GM23338 (cell line): ENCODE measurements at regions not wholly inside any gene's neighbourhood (a gene's known extent, or its start where the extent isn't known, plus 50 kb on each side); places are given as distances from the start of the nearest gene placed in this dataset.

Experiments
- NANOG ChIP-seq: IDR thresholded peaks from 2 replicates; pipeline ENCODE4 v1.6.1; 2016; ENCODE audit warnings: antibody characterized with exemption, borderline replicate concordance
- POLR2AphosphoS5 ChIP-seq: IDR thresholded peaks from 2 replicates; pipeline ENCODE4 v1.6.1; 2016; ENCODE audit warnings: antibody characterized with exemption, low read depth
- STAT1 ChIP-seq: IDR thresholded peaks from one replicate; pipeline ENCODE4 v1.6.1; 2016; ENCODE audit warnings: antibody characterized with exemption; ENCODE audit not compliant: unreplicated experiment
- ZNF114 ChIP-seq: fragments of 250-450 bp; sonication (Bioruptor Pico); IDR thresholded peaks from 2 replicates; pipeline ENCODE4 v1.5.0; 2020; ENCODE audit warnings: mild to moderate bottlenecking, moderate library complexity
- ZNF331 ChIP-seq: fragments of 250-450 bp; sonication (Bioruptor Pico); IDR thresholded peaks from 2 replicates; pipeline ENCODE4 v1.5.0; 2020; ENCODE audit warnings: low read depth, mild to moderate bottlenecking, moderate library complexity
- TF ChIP-seq, protein P1 (sequence below): fragments of 250-450 bp; sonication (Bioruptor Pico); IDR thresholded peaks from 2 replicates; pipeline ENCODE4 v1.5.0; 2020; ENCODE audit warnings: mild to moderate bottlenecking, moderate library complexity
- TF ChIP-seq, protein P2 (sequence below), 2 experiments: fragments of 200-600 bp in 1 of 2; sonication (generic) in 1 of 2; conservative IDR thresholded peaks; 2 replicates each; pipeline versions ENCODE4 v1.5.1 to v1.6.1; 2016 to 2017; ENCODE audit warnings: antibody characterized with exemption in 2 of 2, low read depth in 2 of 2, mild to moderate bottlenecking in 2 of 2, moderate library complexity in 1 of 2
- TF ChIP-seq, protein P3 (sequence below): IDR thresholded peaks from one replicate; pipeline ENCODE4 v1.6.1; 2018; ENCODE audit warnings: antibody characterized with exemption; ENCODE audit not compliant: unreplicated experiment
- TF ChIP-seq, protein P4 (sequence below): IDR thresholded peaks from 2 replicates; pipeline ENCODE4 v1.6.1; 2016; ENCODE audit warnings: antibody characterized with exemption

DNA sequence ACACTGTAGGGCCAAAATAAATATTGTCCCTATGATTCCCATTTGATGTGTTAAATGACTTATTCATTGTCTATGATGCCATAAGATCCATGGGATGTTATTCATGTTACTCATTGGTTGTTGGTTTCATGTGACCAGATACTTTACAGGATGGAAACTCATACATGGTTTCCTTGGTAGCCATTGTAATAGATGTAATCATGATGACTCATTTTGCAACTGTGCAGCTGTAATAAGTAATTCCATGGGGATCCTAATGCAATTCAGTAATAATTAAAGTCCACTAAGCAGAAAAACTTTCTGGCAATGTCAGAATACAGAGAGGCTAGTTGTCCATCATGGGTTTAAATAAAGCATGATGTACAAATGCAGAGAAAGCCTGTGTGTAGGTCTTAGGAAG lies 389.7 kb upstream of the NR3C2 start (continued):
- TF ChIP-seq, protein P1, sequence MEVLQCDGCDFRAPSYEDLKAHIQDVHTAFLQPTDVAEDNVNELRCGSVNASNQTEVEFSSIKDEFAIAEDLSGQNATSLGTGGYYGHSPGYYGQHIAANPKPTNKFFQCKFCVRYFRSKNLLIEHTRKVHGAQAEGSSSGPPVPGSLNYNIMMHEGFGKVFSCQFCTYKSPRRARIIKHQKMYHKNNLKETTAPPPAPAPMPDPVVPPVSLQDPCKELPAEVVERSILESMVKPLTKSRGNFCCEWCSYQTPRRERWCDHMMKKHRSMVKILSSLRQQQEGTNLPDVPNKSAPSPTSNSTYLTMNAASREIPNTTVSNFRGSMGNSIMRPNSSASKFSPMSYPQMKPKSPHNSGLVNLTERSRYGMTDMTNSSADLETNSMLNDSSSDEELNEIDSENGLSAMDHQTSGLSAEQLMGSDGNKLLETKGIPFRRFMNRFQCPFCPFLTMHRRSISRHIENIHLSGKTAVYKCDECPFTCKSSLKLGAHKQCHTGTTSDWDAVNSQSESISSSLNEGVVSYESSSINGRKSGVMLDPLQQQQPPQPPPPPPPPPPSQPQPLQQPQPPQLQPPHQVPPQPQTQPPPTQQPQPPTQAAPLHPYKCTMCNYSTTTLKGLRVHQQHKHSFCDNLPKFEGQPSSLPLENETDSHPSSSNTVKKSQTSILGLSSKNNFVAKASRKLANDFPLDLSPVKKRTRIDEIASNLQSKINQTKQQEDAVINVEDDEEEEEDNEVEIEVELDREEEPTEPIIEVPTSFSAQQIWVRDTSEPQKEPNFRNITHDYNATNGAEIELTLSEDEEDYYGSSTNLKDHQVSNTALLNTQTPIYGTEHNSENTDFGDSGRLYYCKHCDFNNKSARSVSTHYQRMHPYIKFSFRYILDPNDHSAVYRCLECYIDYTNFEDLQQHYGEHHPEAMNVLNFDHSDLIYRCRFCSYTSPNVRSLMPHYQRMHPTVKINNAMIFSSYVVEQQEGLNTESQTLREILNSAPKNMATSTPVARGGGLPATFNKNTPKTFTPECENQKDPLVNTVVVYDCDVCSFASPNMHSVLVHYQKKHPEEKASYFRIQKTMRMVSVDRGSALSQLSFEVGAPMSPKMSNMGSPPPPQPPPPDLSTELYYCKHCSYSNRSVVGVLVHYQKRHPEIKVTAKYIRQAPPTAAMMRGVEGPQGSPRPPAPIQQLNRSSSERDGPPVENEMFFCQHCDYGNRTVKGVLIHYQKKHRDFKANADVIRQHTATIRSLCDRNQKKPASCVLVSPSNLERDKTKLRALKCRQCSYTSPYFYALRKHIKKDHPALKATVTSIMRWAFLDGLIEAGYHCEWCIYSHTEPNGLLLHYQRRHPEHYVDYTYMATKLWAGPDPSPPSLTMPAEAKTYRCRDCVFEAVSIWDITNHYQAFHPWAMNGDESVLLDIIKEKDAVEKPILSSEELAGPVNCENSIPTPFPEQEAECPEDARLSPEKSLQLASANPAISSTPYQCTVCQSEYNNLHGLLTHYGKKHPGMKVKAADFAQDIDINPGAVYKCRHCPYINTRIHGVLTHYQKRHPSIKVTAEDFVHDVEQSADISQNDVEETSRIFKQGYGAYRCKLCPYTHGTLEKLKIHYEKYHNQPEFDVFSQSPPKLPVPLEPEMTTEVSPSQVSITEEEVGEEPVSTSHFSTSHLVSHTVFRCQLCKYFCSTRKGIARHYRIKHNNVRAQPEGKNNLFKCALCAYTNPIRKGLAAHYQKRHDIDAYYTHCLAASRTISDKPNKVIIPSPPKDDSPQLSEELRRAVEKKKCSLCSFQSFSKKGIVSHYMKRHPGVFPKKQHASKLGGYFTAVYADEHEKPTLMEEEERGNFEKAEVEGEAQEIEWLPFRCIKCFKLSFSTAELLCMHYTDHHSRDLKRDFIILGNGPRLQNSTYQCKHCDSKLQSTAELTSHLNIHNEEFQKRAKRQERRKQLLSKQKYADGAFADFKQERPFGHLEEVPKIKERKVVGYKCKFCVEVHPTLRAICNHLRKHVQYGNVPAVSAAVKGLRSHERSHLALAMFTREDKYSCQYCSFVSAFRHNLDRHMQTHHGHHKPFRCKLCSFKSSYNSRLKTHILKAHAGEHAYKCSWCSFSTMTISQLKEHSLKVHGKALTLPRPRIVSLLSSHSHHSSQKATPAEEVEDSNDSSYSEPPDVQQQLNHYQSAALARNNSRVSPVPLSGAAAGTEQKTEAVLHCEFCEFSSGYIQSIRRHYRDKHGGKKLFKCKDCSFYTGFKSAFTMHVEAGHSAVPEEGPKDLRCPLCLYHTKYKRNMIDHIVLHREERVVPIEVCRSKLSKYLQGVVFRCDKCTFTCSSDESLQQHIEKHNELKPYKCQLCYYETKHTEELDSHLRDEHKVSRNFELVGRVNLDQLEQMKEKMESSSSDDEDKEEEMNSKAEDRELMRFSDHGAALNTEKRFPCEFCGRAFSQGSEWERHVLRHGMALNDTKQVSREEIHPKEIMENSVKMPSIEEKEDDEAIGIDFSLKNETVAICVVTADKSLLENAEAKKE (CRISPR knock-in tag): no peak
- no peak for TF ChIP-seq NANOG
- TF ChIP-seq, protein P2, sequence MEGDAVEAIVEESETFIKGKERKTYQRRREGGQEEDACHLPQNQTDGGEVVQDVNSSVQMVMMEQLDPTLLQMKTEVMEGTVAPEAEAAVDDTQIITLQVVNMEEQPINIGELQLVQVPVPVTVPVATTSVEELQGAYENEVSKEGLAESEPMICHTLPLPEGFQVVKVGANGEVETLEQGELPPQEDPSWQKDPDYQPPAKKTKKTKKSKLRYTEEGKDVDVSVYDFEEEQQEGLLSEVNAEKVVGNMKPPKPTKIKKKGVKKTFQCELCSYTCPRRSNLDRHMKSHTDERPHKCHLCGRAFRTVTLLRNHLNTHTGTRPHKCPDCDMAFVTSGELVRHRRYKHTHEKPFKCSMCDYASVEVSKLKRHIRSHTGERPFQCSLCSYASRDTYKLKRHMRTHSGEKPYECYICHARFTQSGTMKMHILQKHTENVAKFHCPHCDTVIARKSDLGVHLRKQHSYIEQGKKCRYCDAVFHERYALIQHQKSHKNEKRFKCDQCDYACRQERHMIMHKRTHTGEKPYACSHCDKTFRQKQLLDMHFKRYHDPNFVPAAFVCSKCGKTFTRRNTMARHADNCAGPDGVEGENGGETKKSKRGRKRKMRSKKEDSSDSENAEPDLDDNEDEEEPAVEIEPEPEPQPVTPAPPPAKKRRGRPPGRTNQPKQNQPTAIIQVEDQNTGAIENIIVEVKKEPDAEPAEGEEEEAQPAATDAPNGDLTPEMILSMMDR (conservative IDR thresholded peaks at IDR 0.05; ENCODE audit: low read depth in 2 of 2): no peak
- TF ChIP-seq ZNF331 (CRISPR knock-in tag): no peak
- TF ChIP-seq, protein P3, sequence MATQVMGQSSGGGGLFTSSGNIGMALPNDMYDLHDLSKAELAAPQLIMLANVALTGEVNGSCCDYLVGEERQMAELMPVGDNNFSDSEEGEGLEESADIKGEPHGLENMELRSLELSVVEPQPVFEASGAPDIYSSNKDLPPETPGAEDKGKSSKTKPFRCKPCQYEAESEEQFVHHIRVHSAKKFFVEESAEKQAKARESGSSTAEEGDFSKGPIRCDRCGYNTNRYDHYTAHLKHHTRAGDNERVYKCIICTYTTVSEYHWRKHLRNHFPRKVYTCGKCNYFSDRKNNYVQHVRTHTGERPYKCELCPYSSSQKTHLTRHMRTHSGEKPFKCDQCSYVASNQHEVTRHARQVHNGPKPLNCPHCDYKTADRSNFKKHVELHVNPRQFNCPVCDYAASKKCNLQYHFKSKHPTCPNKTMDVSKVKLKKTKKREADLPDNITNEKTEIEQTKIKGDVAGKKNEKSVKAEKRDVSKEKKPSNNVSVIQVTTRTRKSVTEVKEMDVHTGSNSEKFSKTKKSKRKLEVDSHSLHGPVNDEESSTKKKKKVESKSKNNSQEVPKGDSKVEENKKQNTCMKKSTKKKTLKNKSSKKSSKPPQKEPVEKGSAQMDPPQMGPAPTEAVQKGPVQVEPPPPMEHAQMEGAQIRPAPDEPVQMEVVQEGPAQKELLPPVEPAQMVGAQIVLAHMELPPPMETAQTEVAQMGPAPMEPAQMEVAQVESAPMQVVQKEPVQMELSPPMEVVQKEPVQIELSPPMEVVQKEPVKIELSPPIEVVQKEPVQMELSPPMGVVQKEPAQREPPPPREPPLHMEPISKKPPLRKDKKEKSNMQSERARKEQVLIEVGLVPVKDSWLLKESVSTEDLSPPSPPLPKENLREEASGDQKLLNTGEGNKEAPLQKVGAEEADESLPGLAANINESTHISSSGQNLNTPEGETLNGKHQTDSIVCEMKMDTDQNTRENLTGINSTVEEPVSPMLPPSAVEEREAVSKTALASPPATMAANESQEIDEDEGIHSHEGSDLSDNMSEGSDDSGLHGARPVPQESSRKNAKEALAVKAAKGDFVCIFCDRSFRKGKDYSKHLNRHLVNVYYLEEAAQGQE: no peak
- TF ChIP-seq ZNF114 (CRISPR knock-in tag): no peak
- no peak for TF ChIP-seq STAT1
- TF ChIP-seq, protein P4, sequence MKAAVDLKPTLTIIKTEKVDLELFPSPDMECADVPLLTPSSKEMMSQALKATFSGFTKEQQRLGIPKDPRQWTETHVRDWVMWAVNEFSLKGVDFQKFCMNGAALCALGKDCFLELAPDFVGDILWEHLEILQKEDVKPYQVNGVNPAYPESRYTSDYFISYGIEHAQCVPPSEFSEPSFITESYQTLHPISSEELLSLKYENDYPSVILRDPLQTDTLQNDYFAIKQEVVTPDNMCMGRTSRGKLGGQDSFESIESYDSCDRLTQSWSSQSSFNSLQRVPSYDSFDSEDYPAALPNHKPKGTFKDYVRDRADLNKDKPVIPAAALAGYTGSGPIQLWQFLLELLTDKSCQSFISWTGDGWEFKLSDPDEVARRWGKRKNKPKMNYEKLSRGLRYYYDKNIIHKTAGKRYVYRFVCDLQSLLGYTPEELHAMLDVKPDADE: no peak
- no peak for TF ChIP-seq POLR2AphosphoS5
